A549 (cell line): ENCODE measurements at regions not wholly inside any gene's neighbourhood (a gene's known extent, or its start where the extent isn't known, plus 50 kb on each side); places are given as distances from the start of the nearest gene placed in this dataset.

Source experiments
- CTCF ChIP-seq: fragments of >200 bp; sonication (Bioruptor Twin); formaldehyde crosslinking; IDR thresholded peaks from 3 replicates; pipeline ENCODE4 v1.5.1; 2016
- EP300 ChIP-seq, 2 experiments: fragments of >200 bp; sonication (Bioruptor Twin); formaldehyde crosslinking; IDR thresholded peaks; 2 replicates in 1 of 2; 3 replicates in 1 of 2; pipeline ENCODE4 v1.6.1; 2016 to 2017
- ESRRA ChIP-seq: fragments of 150-350 bp; IDR thresholded peaks from 2 replicates; pipeline ENCODE4 v1.6.1; 2014; ENCODE audit warnings: mild to moderate bottlenecking, low read length, borderline replicate concordance
- HMGXB4 ChIP-seq: fragments of 250-450 bp; sonication (Bioruptor Pico); IDR thresholded peaks from 2 replicates; pipeline ENCODE4 v1.5.0; 2021; ENCODE audit warnings: mild to moderate bottlenecking, moderate library complexity, borderline replicate concordance
- JUNB ChIP-seq: fragments of >200 bp; sonication (Bioruptor Twin); formaldehyde crosslinking; IDR thresholded peaks from 2 replicates; pipeline ENCODE4 v1.6.1; 2016
- MAFK ChIP-seq: fragments of 450-650 bp; IDR thresholded peaks from 2 replicates; pipeline ENCODE4 v1.6.1; 2014; ENCODE audit not compliant: partially characterized antibody
- POLR2A ChIP-seq: IDR thresholded peaks from 2 replicates; pipeline ENCODE4 v1.6.1; 2012; ENCODE audit warnings: mild to moderate bottlenecking, low read length
- USF2 ChIP-seq: fragments of 450-650 bp; IDR thresholded peaks from 2 replicates; pipeline ENCODE4 v1.6.1; 2014; ENCODE audit warnings: antibody characterized with exemption
- TF ChIP-seq, protein P1 (sequence below): fragments of 200-600 bp; sonication (generic); IDR thresholded peaks from 2 replicates; pipeline ENCODE4 v1.6.1; 2016; ENCODE audit warnings: antibody characterized with exemption, mild to moderate bottlenecking, moderate library complexity
- TF ChIP-seq, protein P2 (sequence below): IDR thresholded peaks from 2 replicates; pipeline ENCODE4 v1.6.1; 2012

GRCh38 chr12:11555743-11556625 is 93.5 kb upstream of the ETV6 start:
- TF ChIP-seq JUNB (no peak), CTCF (no peak), MAFK (no peak), USF2 (no peak), EP300 (IDR thresholded peaks at IDR 0.05) (no peak), ESRRA (no peak), HMGXB4 (CRISPR knock-in tag) (no peak), POLR2A (no peak)
- TF ChIP-seq, protein P1, sequence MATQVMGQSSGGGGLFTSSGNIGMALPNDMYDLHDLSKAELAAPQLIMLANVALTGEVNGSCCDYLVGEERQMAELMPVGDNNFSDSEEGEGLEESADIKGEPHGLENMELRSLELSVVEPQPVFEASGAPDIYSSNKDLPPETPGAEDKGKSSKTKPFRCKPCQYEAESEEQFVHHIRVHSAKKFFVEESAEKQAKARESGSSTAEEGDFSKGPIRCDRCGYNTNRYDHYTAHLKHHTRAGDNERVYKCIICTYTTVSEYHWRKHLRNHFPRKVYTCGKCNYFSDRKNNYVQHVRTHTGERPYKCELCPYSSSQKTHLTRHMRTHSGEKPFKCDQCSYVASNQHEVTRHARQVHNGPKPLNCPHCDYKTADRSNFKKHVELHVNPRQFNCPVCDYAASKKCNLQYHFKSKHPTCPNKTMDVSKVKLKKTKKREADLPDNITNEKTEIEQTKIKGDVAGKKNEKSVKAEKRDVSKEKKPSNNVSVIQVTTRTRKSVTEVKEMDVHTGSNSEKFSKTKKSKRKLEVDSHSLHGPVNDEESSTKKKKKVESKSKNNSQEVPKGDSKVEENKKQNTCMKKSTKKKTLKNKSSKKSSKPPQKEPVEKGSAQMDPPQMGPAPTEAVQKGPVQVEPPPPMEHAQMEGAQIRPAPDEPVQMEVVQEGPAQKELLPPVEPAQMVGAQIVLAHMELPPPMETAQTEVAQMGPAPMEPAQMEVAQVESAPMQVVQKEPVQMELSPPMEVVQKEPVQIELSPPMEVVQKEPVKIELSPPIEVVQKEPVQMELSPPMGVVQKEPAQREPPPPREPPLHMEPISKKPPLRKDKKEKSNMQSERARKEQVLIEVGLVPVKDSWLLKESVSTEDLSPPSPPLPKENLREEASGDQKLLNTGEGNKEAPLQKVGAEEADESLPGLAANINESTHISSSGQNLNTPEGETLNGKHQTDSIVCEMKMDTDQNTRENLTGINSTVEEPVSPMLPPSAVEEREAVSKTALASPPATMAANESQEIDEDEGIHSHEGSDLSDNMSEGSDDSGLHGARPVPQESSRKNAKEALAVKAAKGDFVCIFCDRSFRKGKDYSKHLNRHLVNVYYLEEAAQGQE = no peak
- TF ChIP-seq, protein P2, sequence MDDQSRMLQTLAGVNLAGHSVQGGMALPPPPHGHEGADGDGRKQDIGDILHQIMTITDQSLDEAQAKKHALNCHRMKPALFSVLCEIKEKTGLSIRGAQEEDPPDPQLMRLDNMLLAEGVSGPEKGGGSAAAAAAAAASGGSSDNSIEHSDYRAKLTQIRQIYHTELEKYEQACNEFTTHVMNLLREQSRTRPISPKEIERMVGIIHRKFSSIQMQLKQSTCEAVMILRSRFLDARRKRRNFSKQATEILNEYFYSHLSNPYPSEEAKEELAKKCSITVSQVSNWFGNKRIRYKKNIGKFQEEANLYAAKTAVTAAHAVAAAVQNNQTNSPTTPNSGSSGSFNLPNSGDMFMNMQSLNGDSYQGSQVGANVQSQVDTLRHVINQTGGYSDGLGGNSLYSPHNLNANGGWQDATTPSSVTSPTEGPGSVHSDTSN = no peak
